T-helper 2 cell treated with Interferon-gamma antibody and Interleukin-4, amounts not matched to agents 100 ng/mL and 5 ng/mL, for 36 hours (primary cell): ENCODE measurements at regions not wholly inside any gene's neighbourhood (a gene's known extent, or its start where the extent isn't known, plus 50 kb on each side); places are given as distances from the start of the nearest gene placed in this dataset.

Experiments
- intact Hi-C: fragments of 100-400 bp; cut with micrococcal nuclease; formaldehyde crosslinking; loops from one replicate; pipeline ENCODE4 v1.15.1; 2023

DNA sequence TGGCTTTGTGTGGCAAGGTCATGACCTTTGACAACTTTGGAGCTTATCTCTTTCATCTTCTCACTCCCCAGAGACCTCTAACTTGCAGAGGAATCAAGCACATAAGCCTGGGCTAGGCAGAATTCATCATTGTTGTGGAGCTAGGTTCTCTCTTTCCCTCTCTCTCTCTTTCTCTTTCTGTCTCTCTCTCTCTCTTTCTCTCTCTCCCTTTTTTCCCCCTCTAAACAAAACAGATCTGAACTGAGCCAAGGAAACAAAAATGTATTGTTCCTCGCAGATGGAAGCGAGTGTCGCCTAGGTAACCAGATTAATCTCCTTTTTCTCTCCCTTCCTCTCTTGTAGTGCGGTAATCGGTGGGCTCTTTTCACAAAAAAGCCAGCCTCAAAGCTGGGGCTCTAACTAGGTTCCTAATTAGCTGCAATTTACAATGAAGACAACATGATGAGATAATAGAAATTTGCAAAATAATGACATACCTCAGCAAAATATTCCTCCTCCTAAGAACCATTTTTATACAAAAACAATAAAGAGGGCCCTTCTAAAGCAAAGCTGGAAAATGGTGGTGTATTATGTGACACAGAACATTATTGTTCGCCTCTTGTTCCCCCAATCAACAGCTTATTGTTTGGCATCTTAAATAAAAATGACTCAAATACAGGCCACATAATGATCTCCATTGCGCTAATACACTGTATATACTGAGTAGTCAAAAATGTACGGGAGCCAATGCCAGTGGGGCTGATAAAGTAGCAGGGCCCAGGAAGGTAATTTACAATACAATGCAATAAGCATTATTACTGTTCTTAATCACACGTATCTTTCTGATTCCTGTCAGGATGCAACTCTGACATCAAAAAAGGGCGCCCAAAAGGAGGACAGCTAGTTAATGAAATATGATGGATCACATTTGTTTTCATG, 65.7 kb upstream of the SOX5 start:
- intact Hi-C loops, result no loop called here

DNA sequence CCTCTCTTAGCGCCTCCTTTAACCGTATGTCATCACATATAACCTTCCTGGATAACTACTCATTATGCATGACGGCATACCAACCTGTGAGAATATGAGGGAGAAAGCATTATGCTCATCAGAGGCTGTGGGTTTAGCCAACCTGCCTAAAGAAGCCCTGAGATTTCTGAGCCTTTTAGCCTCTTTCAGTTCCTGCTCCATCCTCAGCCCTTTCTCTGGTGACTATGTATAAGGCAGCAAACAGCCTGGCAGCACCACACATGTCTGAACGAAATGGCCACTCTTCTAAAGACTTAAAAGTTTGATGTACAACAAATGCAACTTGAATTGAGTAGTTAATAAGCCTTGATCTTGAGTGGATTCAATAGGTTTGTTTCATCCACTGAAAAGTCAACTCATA, 64.8 kb upstream of the SOX5 start:
- intact Hi-C loops, result no loop called here

DNA sequence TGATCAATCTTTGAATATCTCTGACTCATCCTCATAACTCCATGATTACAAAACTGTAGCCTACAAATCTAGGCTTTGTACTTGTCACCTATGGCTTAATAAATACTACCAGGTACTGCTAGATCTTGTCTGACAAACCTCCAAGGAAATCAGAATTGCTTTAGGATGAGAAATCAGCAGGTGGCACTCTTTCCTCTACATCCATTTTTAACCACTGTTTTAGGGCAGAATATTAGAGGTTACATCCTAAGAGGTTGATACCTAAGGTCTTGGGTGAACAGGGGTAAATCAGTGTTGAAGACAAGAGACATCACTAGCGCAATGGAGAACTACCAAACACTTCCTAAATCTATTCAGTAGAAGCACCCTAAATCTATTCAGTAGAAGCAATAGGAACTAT, 63.1 kb upstream of the SOX5 start:
- intact Hi-C loops, result no loop called here

DNA sequence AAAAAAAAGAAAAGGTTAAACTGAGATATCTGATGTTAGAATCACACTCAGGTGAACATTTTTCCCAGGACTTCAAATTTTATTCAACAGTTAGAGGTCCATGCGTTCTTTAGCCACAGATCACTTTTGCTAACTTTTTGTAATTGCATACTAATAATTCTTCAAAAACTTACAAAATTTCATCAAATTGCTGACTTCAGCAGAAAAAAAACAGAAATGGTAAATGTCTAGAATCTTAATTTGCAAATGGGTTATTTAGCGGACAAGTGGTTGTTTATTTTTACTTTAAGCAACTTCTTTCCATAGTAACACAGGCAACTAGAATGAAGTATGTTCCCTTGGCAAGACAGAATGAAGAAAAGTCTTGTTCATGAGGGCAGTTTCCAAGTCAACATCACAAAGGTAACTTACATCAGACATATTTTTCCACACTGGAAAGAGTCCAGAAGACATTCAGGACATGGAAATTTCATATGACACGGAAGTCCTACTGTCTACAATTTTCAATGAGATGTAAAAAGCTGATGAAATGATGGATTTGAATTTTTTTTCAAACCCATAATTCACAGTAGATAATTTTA, 62.5 kb upstream of the SOX5 start:
- intact Hi-C loops, result no loop called here

DNA sequence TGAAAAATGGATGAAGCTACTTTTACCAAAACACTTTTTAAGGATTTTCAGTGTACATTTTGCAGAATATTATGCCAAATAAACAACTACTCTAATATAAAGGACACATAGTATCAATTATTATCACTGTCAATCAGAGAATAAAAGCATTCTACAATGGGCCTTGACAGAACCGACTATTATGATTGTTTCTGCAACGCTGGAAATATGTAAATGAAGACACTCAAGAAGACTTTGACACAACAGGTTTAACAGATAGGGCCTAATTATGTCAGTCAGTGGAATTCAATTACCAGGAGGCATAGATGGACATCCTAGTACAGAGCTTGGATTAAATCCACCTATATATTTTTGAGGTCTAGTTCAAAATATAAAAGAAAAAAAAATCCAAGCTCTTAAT, 58.7 kb upstream of the SOX5 start:
- intact Hi-C loops, result no loop called here
